ENCODE measurements at regions not wholly inside any gene's neighbourhood (a gene's known extent, or its start where the extent isn't known, plus 50 kb on each side); places are given as distances from the start of the nearest gene placed in this dataset.

DNA sequence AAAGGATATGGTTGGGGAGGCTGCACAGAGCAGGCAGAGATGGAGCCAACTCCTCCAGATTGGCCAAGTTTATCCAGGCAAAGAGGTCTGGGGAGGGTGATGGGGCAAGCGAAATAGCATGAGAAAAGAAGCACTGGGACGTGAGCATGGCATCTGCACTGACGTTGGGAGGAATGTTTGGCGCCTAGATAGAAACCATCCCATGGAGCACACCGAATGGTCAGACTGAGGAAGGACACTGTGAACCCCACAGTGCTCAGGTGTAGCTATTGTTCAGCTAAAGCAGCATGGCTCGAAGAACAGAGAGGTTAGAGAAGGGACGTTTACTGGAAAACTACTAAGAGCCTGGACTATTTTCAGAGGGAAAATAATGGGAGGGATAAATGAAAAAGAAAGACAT is 387.1 kb downstream of the EMP1 start:
- H3K9me3 Mint-ChIP-seq, result peaks cover 17% of the 10 kb centered on the region
- H3K4me1 Mint-ChIP-seq (ENCODE audit: low read depth), result no peaks in the 10 kb centered on the region

DNA sequence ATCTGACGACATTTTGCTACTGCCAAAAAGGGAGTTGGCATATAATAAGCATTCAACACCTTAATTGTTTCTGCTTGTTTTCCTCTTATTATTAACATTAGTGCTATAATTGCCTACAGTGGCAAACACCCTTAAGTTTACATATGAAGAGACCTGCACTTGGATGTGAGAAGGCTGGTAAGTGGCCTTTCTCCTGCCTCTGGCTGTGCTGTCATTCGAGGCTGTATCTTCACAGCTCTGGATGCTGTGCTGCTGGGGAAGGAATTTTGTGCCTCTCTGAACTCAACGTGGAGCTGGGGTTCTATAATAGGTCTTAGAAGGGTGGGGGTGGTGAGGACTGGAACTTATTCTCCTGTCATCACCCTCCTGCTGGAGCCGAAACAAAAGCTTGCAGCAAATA is 385.9 kb downstream of the EMP1 start:
- peaks cover 17% of the 10 kb centered on the region for H3K9me3 Mint-ChIP-seq
- H3K27ac Mint-ChIP-seq, result no peak overlapping the region
- TF ChIP-seq, protein P1, sequence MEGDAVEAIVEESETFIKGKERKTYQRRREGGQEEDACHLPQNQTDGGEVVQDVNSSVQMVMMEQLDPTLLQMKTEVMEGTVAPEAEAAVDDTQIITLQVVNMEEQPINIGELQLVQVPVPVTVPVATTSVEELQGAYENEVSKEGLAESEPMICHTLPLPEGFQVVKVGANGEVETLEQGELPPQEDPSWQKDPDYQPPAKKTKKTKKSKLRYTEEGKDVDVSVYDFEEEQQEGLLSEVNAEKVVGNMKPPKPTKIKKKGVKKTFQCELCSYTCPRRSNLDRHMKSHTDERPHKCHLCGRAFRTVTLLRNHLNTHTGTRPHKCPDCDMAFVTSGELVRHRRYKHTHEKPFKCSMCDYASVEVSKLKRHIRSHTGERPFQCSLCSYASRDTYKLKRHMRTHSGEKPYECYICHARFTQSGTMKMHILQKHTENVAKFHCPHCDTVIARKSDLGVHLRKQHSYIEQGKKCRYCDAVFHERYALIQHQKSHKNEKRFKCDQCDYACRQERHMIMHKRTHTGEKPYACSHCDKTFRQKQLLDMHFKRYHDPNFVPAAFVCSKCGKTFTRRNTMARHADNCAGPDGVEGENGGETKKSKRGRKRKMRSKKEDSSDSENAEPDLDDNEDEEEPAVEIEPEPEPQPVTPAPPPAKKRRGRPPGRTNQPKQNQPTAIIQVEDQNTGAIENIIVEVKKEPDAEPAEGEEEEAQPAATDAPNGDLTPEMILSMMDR (IDR thresholded peaks at IDR 0.05), result no peak
- no peaks in the 10 kb centered on the region for H3K36me3 Mint-ChIP-seq (ENCODE audit: low read depth)
- H3K4me3 Mint-ChIP-seq, result no peak overlapping the region
- H3K4me1 Mint-ChIP-seq (ENCODE audit: low read depth), result no peaks in the 10 kb centered on the region
- no peak for DNase-seq
- no peaks in the 10 kb centered on the region for H3K27me3 Mint-ChIP-seq (ENCODE audit: insufficient read depth)

More for the DNA sequence above, 387.1 kb downstream of the EMP1 start:
- TF ChIP-seq, protein P1 (IDR thresholded peaks at IDR 0.05), result no peak
- no peaks in the 10 kb centered on the region for H3K27me3 Mint-ChIP-seq (ENCODE audit: insufficient read depth)
- H3K27ac Mint-ChIP-seq, result no peak overlapping the region
- no peaks in the 10 kb centered on the region for H3K36me3 Mint-ChIP-seq (ENCODE audit: low read depth)
- H3K4me3 Mint-ChIP-seq, result no peak overlapping the region
- DNase-seq, result no peak

DNA sequence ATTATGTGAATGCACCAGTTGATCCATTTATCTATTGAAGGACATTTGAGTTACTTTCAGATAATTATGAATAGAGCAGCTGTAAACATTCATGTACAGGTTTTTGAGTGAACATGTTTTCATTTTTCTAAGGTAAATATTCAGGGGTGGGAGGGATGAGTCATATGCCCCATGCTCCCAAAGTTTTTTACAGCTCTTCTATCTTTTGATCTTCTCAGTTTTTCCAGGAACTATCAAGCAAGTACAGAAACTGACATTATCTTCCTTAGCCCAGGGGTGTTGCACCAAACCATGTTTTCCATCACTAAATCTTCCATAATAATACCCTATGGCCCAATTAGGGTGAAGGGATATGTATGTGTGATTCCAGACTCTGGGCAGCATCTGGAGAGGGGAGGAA is 384.5 kb downstream of the EMP1 start:
- Mint-ChIP-seq H3K27ac (no peak overlapping the region), H3K27me3 (ENCODE audit: insufficient read depth) (no peaks in the 10 kb centered on the region), H3K9me3 (peaks cover 20% of the 10 kb centered on the region), H3K4me1 (ENCODE audit: low read depth) (no peaks in the 10 kb centered on the region), H3K4me3 (no peak overlapping the region), H3K36me3 (ENCODE audit: low read depth) (no peaks in the 10 kb centered on the region)
- TF ChIP-seq, protein P1 (IDR thresholded peaks at IDR 0.05), result no peak
- DNase-seq, result no peak

DNA sequence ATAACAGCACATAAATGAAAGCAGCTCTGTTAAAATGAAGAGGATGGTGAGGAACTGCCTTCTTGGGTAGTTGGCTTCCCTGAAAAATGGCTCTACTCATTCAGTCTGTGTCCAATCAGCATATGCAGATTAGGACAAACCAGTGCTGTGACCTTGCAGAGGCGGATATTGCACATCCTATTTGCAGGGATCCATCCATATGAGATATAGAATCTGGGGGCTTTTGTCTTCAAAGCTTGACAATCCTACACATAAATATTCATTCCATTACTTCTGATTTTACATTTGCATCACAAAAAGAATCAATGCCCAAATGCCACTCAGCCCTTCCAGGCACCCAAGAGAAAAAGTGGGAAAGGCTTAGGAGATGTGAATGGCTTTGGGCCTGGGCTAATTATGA is 383.7 kb downstream of the EMP1 start:
- no peak for DNase-seq
- no peaks in the 10 kb centered on the region for H3K36me3 Mint-ChIP-seq (ENCODE audit: low read depth)
- no peak overlapping the region for H3K27ac Mint-ChIP-seq
- no peak overlapping the region for H3K4me3 Mint-ChIP-seq
- H3K9me3 Mint-ChIP-seq, result peaks cover 20% of the 10 kb centered on the region
- H3K4me1 Mint-ChIP-seq (ENCODE audit: low read depth), result no peaks in the 10 kb centered on the region
- H3K27me3 Mint-ChIP-seq (ENCODE audit: insufficient read depth), result no peaks in the 10 kb centered on the region
- TF ChIP-seq, protein P1 (IDR thresholded peaks at IDR 0.05), result no peak

DNA sequence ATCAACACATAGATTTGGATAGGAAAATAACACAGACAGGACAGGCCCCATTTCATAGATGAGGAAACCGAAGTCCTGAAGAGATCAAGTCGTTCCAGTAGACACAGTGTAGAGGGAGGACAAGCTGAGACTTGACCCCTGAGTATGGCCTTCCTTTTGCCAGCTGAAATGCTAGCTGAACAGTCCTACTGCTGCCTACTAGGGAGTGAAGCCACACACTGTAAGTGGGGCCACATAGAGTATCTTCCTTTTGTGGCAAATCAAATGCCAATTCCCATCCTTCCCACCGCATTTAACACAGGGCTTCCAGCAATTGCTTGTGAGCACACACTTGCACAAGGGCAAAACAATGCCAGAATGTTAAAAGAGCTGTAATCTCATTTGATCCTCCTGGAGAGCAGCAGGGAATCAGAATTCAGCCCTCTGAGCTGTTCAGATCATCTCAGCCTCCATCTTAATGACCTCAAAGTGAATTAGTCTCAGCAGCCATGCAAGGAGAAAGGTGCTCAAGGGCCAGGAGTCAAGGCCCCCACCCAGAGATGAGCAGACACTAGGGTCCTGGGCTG is 380.5 kb downstream of the EMP1 start:
- Mint-ChIP-seq H3K27ac (no peak overlapping the region), H3K27me3 (ENCODE audit: insufficient read depth) (no peaks in the 10 kb centered on the region), H3K4me3 (no peak overlapping the region), H3K9me3 (peaks cover 11% of the 10 kb centered on the region), H3K4me1 (ENCODE audit: low read depth) (no peaks in the 10 kb centered on the region), H3K36me3 (ENCODE audit: low read depth) (no peaks in the 10 kb centered on the region)
- TF ChIP-seq, protein P1 (IDR thresholded peaks at IDR 0.05), result no peak
- DNase-seq, result no peak

All from HFFc6 (cell line).